DMS153 treated with DMSO at 0.1 percent for 48 hours (cell line): ENCODE measurements at regions not wholly inside any gene's neighbourhood (a gene's known extent, or its start where the extent isn't known, plus 50 kb on each side); places are given as distances from the start of the nearest gene placed in this dataset.
"Not testable (repeated sequence)": the region's sequence is repeated elsewhere in the genome, so short reads cannot be mapped to it uniquely, and the experiment has no call there.

Experiments
- DNase-seq: peaks from one replicate; lab custom pipeline; 2025; ENCODE audit not compliant: unreplicated experiment; lab: John Stamatoyannopoulos, UW

GRCh38 chr15:93759629-93760028 is 471.7 kb upstream of the MCTP2 start:
- no peak for DNase-seq

- no peak for DNase-seq
These were observed 472.5 kb upstream of the MCTP2 start for GRCh38 chr15:93758824-93759223.

GRCh38 chr15:93748710-93749109 is 482.7 kb upstream of the MCTP2 start:
- no peak for DNase-seq

GRCh38 chr15:93734976-93735375 is 496.4 kb upstream of the MCTP2 start:
- DNase-seq, result not testable (repeated sequence)

GRCh38 chr15:93730724-93731123 is 500.6 kb upstream of the MCTP2 start:
- DNase-seq, result no peak

GRCh38 chr15:93722165-93722564 is 509.2 kb upstream of the MCTP2 start:
- DNase-seq, result no peak

GRCh38 chr15:93720607-93721006 is 510.8 kb upstream of the MCTP2 start:
- no peak for DNase-seq

- DNase-seq, result no peak
These were observed 511.4 kb upstream of the MCTP2 start for GRCh38 chr15:93719921-93720351.

GRCh38 chr15:93716615-93717231 is 514.6 kb upstream of the MCTP2 start:
- DNase-seq, result no peak

- DNase-seq, result no peak
These were observed 521.7 kb upstream of the MCTP2 start for GRCh38 chr15:93709708-93710107.

- no peak for DNase-seq
These were observed 522.5 kb upstream of the MCTP2 start for GRCh38 chr15:93708724-93709445.

- no peak for DNase-seq
These were observed 523.6 kb upstream of the MCTP2 start for GRCh38 chr15:93707751-93708150.

- DNase-seq, result no peak
These were observed 524.7 kb upstream of the MCTP2 start for GRCh38 chr15:93706495-93707292.

GRCh38 chr15:93705753-93706455 is 525.5 kb upstream of the MCTP2 start:
- DNase-seq, result no peak

- no peak for DNase-seq
These were observed 528.1 kb upstream of the MCTP2 start for GRCh38 chr15:93703092-93703739.

GRCh38 chr15:93700051-93700450 is 531.3 kb upstream of the MCTP2 start:
- no peak for DNase-seq

- no peak for DNase-seq
These were observed 537.3 kb upstream of the MCTP2 start for GRCh38 chr15:93694033-93694432.

GRCh38 chr15:93683651-93684050 is 547.7 kb upstream of the MCTP2 start:
- DNase-seq, result no peak

GRCh38 chr15:93671387-93671943 is 559.9 kb upstream of the MCTP2 start:
- no peak for DNase-seq

GRCh38 chr15:93670931-93671330 is 560.4 kb upstream of the MCTP2 start:
- no peak for DNase-seq
